ENCODE measurements at regions not wholly inside any gene's neighbourhood (a gene's known extent, or its start where the extent isn't known, plus 50 kb on each side); places are given as distances from the start of the nearest gene placed in this dataset.

DNA sequence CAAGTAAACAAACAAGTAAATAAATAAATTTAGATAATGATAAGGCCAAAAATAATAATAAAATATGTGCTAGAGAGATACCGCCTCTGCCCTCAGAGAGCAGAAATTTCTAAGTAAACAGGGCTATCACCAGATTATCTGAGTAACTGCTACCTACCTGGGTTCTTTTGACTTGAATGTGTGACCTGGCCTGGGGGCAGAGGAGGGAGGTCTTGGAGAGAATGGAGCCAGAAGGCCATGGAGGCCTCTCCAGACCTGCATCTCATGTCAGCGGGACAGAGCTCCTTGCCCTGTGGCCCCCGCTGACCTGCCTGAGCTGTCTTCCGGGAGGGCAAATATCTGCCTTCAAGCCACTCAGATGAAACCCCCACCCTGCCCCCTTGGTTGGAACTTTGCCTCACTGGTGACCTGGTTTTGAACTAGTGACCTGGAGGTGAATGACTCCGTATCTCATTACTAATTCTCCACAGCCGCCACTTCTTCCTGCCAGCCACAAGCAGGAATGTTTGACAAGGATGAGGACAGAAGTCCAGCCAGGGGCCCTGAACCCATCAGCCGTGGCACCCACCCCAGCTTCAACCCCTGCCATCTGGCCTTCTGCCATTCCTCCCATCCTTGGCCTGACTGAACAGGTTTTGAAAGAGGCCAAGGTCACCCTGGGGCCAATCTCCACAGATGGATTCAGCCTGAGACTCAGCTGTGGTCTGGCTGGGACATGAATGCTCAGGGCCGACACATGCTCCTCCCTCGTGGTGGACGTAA is 86.8 kb upstream of the PARP11 start:
- TF ChIP-seq CTCF (conservative IDR thresholded peaks at IDR 0.05; ENCODE audit: low read length) (no peak), EZH2phosphoT487 (IDR thresholded peaks at IDR 0.05; ENCODE audit: borderline replicate concordance, low read depth, low read length) (no peak)
